ENCODE measurements at regions not wholly inside any gene's neighbourhood (a gene's known extent, or its start where the extent isn't known, plus 50 kb on each side); places are given as distances from the start of the nearest gene placed in this dataset.

- no peak for DNase-seq (ENCODE audit: low spot score)
- in situ Hi-C loops (cut with HindIII; ENCODE audit: low sequenced_read_pairs), result no loop called here
Observed at GRCh38 chr1:221015159-221015790, 136.0 kb downstream of the HLX start.

GRCh38 chr1:221016751-221017150 lies 137.5 kb downstream of the HLX start:
- in situ Hi-C loops (cut with HindIII; ENCODE audit: low sequenced_read_pairs), result no loop called here
- DNase-seq (ENCODE audit: low spot score), result no peak

DNA sequence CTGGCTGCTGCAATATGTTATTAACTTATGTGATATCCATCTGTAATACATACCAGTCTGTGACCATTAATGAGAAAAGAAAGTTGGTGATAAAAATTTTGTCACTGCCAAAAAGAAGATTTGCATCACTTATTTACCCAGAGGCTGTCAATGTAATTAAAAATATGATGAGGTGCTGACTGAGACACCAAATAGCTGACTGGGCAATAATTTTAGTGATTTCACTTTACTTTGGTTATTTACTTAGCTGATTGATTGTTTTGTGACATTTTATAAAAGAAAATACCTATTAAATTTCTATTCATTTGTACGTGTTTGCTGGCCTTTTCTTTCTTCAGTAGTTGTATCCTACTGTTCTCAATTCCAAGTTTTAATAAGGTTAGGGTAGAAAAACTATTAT lies 139.2 kb downstream of the HLX start:
- in situ Hi-C loops (cut with HindIII; ENCODE audit: low sequenced_read_pairs), result no loop called here

DNA sequence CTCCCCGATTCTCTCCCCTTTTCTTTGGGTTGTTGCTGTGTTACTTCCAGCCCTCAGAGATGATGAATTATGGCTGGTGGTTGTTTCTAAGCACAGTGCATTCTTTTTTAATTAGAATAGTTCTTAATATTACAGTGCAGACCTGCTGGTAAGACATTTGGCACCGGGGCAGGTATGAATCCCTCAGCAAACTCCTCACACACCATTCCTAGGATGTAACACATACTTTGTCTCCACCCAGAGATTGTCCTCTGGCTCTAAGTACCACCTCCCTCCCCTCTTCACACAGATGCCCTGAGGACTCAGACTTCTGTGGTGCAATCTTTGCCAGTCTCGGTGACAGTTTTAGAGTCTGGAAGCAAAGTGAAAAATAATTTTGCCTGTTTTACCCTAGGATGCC lies 143.1 kb downstream of the HLX start:
- DNase-seq (ENCODE audit: low spot score), result no peak
- in situ Hi-C loops (cut with HindIII; ENCODE audit: low sequenced_read_pairs), result no loop called here

More for the DNA sequence above, 139.2 kb downstream of the HLX start:
- DNase-seq (ENCODE audit: low spot score), result no peak

- no peak for DNase-seq (ENCODE audit: low spot score)
- in situ Hi-C loops (cut with HindIII; ENCODE audit: low sequenced_read_pairs), result no loop called here
Observed at GRCh38 chr1:221023482-221023881, 144.2 kb downstream of the HLX start.

DNA sequence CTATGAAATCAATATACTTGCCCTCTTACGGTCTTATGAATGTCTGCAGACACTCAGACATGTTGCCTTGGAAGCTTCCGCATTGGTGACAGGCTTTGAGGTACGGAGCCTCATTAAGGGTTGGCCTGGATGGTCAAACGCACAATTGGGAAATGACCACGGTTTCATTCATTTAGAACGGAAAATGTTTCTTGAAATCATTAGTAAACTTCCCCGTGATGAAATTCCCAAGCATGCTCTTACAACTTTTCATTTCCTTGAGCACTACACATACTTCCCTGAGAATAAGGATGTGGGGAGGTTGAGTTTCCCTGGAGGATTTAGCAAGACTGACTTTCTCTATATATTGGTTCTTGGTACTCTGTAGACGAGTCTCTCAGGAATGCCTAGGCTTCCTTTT lies 146.3 kb downstream of the HLX start:
- no peak for DNase-seq (ENCODE audit: low spot score)
- in situ Hi-C loops (cut with HindIII; ENCODE audit: low sequenced_read_pairs), result no loop called here

DNA sequence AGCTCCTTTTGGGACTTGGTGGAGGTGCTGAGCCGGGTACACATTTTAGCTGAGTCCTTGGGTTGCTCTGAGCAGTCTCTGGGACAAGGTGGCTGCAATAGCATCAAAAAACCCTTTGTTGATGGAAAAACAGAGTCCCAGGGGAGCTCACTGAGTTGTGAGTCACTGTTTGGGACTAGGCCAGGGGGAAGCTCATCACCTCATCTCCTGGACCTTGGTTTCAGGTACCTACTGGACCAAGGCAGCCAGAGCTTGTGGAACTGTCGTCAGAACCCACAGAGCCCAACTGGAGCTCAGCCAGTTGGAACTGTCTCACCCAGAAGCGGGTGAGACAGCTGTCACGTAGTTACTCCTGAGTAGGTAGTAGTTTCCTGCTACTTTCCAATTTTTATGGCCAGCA lies 146.7 kb downstream of the HLX start:
- in situ Hi-C loops (cut with HindIII; ENCODE audit: low sequenced_read_pairs), result no loop called here
- no peak for DNase-seq (ENCODE audit: low spot score)

GRCh38 chr1:221029981-221030649 lies 150.9 kb downstream of the HLX start:
- no peak for DNase-seq (ENCODE audit: low spot score)

DNA sequence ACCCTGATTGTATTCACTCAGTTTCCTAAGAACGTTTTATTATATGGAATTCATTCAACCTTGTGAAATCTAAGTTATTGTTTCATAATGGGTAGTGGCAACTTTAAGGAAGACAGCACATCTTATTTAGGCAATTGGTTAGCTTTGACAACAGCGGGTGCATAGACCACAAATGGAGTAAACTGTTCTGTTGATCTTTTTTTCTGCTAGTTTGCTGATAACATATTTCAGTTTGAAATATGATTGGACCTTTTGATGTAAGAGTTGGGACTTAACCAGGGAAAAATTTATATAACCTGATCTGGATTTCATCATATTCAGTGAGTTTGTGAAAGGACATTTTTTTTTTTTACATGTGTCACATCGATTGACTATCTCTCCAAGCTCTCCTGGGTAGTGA lies 151.7 kb downstream of the HLX start:
- in situ Hi-C loops (cut with HindIII; ENCODE audit: low sequenced_read_pairs), result no loop called here
- DNase-seq (ENCODE audit: low spot score), result no peak

More at GRCh38 chr1:221029981-221030649, 150.9 kb downstream of the HLX start:
- in situ Hi-C loops (cut with HindIII; ENCODE audit: low sequenced_read_pairs), result no loop called here

DNA sequence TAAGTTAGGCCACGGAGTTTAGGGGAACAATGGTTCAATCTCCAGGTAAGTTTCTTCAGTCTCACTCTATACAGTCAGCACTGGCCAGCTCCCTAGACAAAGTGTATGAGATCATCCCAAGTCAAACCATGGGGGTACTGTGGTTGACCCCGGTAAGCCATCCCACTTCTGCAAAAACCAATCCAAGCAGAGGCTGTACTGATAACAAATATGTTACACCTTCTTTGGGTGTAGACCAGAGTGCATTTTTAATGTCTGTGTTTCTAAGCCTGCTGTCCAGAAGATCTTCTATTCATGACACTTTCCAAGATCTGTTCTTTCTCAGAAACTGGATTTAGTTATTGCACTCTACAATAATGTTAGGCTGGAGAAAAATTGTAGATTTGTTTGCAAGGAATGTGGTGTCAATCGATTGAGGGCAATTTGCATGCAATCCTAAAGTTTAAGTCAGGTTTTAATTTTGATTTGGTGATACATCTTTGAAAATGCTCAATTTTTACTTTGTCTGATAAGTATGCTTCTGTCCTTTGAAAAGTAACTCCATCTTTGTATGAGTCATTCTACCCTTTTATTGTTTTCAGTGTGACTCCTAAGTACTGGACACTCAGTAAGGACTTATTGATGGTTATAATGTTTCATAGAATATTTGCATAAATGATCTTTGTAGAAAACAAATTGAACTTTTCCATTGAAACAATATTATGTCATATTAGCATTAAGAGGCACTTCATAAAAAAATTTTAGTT lies 152.4 kb downstream of the HLX start:
- in situ Hi-C loops (cut with HindIII; ENCODE audit: low sequenced_read_pairs), result no loop called here
- DNase-seq (ENCODE audit: low spot score), result no peak

DNA sequence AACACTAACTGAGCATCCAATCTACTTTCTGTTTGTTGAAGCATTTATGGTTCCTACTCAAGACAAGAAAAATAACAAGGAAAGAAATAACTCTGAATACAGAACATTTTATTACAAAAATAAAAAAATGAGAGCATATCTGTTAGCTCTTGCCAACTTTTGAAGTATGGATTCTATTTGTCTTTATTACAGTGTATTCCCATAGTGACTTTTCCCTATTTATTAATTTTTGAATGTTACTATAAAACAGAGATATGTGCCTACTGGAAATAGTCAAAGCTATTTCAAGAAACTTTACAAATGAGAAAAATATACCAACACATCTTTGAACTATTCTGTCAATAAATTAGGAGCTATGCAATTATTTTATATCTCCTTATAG lies 153.0 kb downstream of the HLX start:
- in situ Hi-C loops (cut with HindIII; ENCODE audit: low sequenced_read_pairs), result no loop called here
- DNase-seq (ENCODE audit: low spot score), result no peak

- no peak for DNase-seq (ENCODE audit: low spot score)
- in situ Hi-C loops (cut with HindIII; ENCODE audit: low sequenced_read_pairs), result no loop called here
Observed at GRCh38 chr1:221032637-221033280, 153.5 kb downstream of the HLX start.

DNA sequence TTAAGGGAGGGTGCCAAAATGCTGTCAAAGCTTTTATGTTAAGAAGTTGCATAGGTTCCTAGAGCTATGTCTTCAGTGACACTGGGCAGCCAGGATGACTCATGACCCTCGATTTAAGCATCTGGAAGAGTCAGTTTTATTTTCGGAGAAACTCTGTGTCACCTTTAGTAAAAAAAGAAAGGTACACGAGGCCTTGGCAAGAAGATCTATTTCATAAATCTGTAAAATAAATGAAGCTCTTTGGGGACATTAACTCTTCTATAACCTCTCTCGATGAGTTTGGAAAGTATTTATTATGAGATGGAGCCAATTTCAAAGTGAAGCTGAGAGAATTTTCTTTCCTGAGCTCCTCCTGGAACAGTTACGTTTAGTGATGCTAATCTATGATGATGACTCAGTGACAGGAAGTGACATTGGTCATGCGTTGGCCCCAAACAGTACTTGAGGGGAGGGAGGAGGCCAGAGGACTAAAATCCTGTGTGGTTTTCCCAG lies 156.5 kb downstream of the HLX start:
- in situ Hi-C loops (cut with HindIII; ENCODE audit: low sequenced_read_pairs), result no loop called here
- DNase-seq (ENCODE audit: low spot score), result no peak

GRCh38 chr1:221039616-221040015 lies 160.4 kb downstream of the HLX start:
- DNase-seq (ENCODE audit: low spot score), result no peak
- in situ Hi-C loops (cut with HindIII; ENCODE audit: low sequenced_read_pairs), result no loop called here

DNA sequence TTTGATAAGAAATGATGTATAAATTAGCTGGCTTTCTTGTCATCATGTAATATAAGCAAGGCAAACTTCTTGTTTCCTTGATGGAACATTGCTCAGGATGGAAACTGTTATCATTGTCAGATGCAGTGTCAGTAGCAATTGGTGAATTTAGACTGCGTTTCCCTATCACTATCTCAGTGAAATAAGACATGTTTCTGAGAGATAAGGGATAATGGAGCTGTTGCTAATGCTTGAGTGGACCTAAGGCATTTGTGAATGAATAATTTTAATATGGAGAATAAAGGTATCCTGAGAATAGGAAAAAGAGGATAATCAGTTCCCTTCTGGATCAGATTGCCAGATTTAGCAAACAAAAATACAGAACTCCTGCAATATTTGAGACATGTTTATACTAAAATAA lies 160.9 kb downstream of the HLX start:
- in situ Hi-C loops (cut with HindIII; ENCODE audit: low sequenced_read_pairs), result no loop called here
- DNase-seq (ENCODE audit: low spot score), result no peak

DNA sequence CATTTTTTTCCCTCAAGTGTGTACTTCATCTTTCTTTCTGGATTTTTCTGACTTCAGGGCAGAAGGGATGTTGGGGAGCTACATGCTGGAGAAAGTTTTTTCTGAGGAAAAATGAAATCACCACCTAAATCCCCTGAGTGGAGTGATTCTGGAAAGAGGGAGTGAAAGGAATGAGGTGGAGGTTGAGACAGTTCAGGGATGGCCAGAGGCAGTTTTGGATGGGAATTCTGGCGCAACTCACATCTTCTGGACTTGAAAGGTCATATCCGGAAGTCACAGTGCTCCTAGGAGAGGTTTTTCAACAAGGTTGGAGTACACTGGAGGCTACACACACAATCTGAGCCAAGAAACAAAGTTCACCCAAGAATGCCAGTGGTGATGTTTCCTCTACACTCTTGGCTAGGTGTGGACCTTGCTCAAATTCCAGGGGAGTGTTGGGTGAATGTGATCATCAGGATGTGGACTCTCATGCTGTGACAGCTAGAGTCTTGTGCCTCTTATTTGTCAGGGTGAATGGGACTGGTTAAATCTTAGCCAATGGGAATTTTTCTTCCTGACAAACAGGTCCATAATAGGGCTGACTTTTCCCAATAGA lies 161.5 kb downstream of the HLX start:
- in situ Hi-C loops (cut with HindIII; ENCODE audit: low sequenced_read_pairs), result no loop called here
- no peak for DNase-seq (ENCODE audit: low spot score)

- in situ Hi-C loops (cut with HindIII; ENCODE audit: low sequenced_read_pairs), result no loop called here
- DNase-seq (ENCODE audit: low spot score), result no peak
Observed at GRCh38 chr1:221044538-221044937, 165.3 kb downstream of the HLX start.

DNA sequence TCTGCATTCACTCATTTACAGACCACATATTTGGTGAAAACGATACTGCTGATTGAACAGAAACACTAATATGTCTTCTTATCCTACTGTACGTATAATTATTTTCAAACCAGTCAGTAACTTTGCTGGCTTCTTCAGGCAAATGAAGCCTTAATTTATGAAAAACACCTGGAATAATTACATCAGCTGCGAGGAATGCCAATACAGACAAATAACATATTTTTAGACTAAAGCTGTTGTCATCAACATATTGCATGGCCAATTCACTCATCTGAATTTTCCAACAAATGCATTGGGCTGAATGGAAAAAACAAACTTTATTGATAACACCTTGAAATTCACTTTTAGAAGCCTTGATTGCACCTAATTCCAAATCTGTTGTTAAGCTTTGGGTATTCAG lies 165.9 kb downstream of the HLX start:
- DNase-seq (ENCODE audit: low spot score), result no peak
- in situ Hi-C loops (cut with HindIII; ENCODE audit: low sequenced_read_pairs), result no loop called here

Measured in G401 (cell line).